Thyroid gland (tissue), 4 donors: ENCODE measurements at regions not wholly inside any gene's neighbourhood (a gene's known extent, or its start where the extent isn't known, plus 50 kb on each side); places are given as distances from the start of the nearest gene placed in this dataset.

Experiments used
- DNase-seq, 2 donors: peaks; one replicate each; pipeline ENCODE4 v3.0.0-alpha.2; 2019
- H3K27ac ChIP-seq, 3 donors: fragments of 200-600 bp; sonication (generic); 1 replicate in 2 of 3; 2 replicates in 1 of 3; pipeline ENCODE4 v1.5.1; 2016 to 2019; ENCODE audit warnings: mild to moderate bottlenecking in 1 of 3, moderate library complexity in 1 of 3
- H3K27me3 ChIP-seq: fragments of 200-600 bp; sonication (generic); one replicate; pipeline ENCODE4 v1.5.1; 2019
- H3K36me3 ChIP-seq, 2 donors: fragments of 200-600 bp; sonication (generic); one replicate each; pipeline ENCODE4 v1.5.1; 2016 to 2019
- H3K4me1 ChIP-seq, 2 donors: fragments of 200-600 bp; sonication (generic); one replicate each; pipeline ENCODE4 v1.5.1; 2017 to 2019
- H3K4me3 ChIP-seq, 3 donors: fragments of 200-600 bp; sonication (generic); replicated peaks in 1 of 3; 1 replicate in 2 of 3; 2 replicates in 1 of 3; pipeline ENCODE4 v1.5.1; 2016; ENCODE audit warnings: mild to moderate bottlenecking in 1 of 3
- H3K9me3 ChIP-seq: fragments of 200-600 bp; sonication (generic); one replicate; pipeline ENCODE4 v1.5.1; 2017
- CTCF ChIP-seq, 6 experiments: fragments of 200-600 bp in 3 of 6; fragments of 450-650 bp in 3 of 6; sonication (generic) in 3 of 6; IDR thresholded peaks; one replicate each; pipeline ENCODE4 v1.5.1; 2016 to 2019; ENCODE audit warnings: antibody characterized with exemption in 6 of 6, mild to moderate bottlenecking in 2 of 6, inconsistent platforms in 1 of 6, moderate library complexity in 1 of 6
- POLR2A ChIP-seq, 2 donors: fragments of 450-650 bp; IDR thresholded peaks; one replicate each; pipeline ENCODE4 v1.6.1; 2017; ENCODE audit warnings: antibody characterized with exemption in 2 of 2, mild to moderate bottlenecking in 2 of 2, moderate library complexity in 1 of 2
- WGBS, 2 donors: methylation state at CpG; one replicate each; pipeline ENCODE4 v1.1.5; 2017; 5-methylcytosine and 5-hydroxymethylcytosine counted together
- intact Hi-C: fragments of 100-400 bp; cut with DNase I; formaldehyde crosslinking; loops from one replicate; pipeline ENCODE4 v1.15.1; 2023

DNA sequence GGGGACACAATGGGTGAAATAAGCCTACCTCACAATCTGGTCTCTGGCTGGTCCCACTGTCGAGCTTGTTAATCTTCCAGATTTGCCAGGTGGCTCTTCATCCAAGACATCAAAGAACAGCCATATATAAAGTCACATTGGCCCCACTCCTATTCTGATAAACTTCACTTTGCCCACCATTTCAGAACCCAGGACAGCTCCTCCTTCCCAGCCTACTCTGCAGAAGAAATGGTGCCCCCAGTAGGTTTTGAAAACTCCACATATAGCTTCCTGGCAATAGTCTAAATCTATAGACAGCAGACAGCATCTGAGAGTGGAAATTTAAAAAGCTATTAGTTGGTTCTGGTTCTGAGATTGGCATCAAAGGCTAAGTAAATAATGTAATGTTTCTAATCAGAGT is 143.1 kb upstream of the PCSK2 start:
- H3K4me3 ChIP-seq = no peak overlapping the region
- intact Hi-C loops = no loop called here
- 33 to 64% methylated on average over 1 of the region's 1 CpG for WGBS, 2 donors
- TF ChIP-seq CTCF (IDR thresholded peaks at IDR 0.05) = no peak
- TF ChIP-seq POLR2A (IDR thresholded peaks at IDR 0.05) = no peak
- no peak overlapping the region for H3K27ac ChIP-seq
- no peaks in the 10 kb centered on the region for H3K27me3 ChIP-seq
- no peaks in the 10 kb centered on the region for H3K4me1 ChIP-seq
- DNase-seq = no peak
- no peaks in the 10 kb centered on the region for H3K36me3 ChIP-seq
- no peaks in the 10 kb centered on the region for H3K9me3 ChIP-seq

DNA sequence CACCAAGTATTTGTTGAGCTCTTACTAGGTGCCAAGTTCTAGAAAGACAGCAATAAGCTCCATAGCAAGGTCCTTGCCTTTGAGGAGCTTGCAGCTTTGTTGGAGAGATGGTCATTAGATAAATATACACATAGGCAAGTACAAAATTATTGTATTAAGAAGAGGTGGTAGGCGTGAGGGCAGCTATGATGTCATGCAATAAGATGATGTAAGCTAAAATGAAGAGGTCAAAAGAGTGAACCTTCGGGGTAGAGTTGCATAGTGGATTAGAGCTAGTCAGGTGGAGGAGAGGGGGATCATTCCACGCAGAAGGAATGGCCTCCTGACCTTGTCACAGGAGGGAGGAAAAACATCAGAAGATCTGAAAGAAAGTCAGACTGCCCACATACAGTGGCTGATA is 141.9 kb upstream of the PCSK2 start:
- intact Hi-C loops = no loop called here
- Histone ChIP-seq H3K9me3 (no peaks in the 10 kb centered on the region), H3K4me3 (no peak overlapping the region), H3K27ac (no peak overlapping the region), H3K27me3 (no peaks in the 10 kb centered on the region), H3K4me1 (no peaks in the 10 kb centered on the region), H3K36me3 (no peaks in the 10 kb centered on the region)
- TF ChIP-seq POLR2A (IDR thresholded peaks at IDR 0.05) (no peak), CTCF (IDR thresholded peaks at IDR 0.05) (no peak)
- DNase-seq = no peak
- WGBS, 2 donors = 78 to 81% methylated on average over 3 of the region's 3 CpGs

- Histone ChIP-seq H3K4me3 (no peak overlapping the region), H3K4me1 (peaks cover 4 to 6% of the 10 kb centered on the region in 2 donors), H3K36me3 (no peaks in the 10 kb centered on the region), H3K27me3 (no peaks in the 10 kb centered on the region), H3K9me3 (no peaks in the 10 kb centered on the region), H3K27ac (no peak overlapping the region)
- DNase-seq = no peak
- 75% methylated on average over 4 of the region's 4 CpGs for WGBS, 2 donors
- TF ChIP-seq POLR2A (IDR thresholded peaks at IDR 0.05) (no peak), CTCF (IDR thresholded peaks at IDR 0.05) (no peak)
- intact Hi-C loops = no loop called here
These were observed 133.1 kb upstream of the PCSK2 start for GRCh38 chr20:17093782-17094181.

- no peak for DNase-seq
- H3K9me3 ChIP-seq = no peaks in the 10 kb centered on the region
- intact Hi-C loops = no loop called here
- no peak for TF ChIP-seq CTCF (IDR thresholded peaks at IDR 0.05)
- TF ChIP-seq POLR2A (IDR thresholded peaks at IDR 0.05) = no peak
- WGBS, 2 donors = 48 to 53% methylated on average over 4 of the region's 4 CpGs
- H3K27ac ChIP-seq = no peak overlapping the region
- H3K27me3 ChIP-seq = no peaks in the 10 kb centered on the region
- no peaks in the 10 kb centered on the region for H3K36me3 ChIP-seq
- H3K4me3 ChIP-seq = no peak overlapping the region
- peaks cover 4 to 8% of the 10 kb centered on the region in 2 donors for H3K4me1 ChIP-seq
These were observed 129.2 kb upstream of the PCSK2 start for GRCh38 chr20:17097603-17098002.

DNA sequence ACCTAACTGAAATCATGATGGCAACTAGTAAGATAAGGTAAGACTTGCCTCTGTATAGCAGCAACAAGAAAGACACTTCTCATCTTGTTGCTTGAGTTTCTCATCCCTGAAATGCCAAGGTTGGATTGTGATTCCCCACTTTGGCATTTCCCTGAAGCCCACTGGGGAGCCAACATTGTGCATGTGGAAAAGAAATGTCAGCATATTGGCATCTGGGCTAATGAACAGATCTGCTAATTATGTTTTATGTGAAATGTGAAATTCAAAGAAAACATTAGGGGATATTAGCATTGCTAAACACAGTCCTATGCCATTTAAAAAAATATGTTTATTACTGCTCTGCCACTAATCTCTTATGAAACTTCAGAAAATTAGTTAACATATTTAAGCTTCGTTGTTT is 126.3 kb upstream of the PCSK2 start:
- intact Hi-C loops = no loop called here
- no peaks in the 10 kb centered on the region for H3K9me3 ChIP-seq
- no peak for TF ChIP-seq CTCF (IDR thresholded peaks at IDR 0.05)
- no peak for TF ChIP-seq POLR2A (IDR thresholded peaks at IDR 0.05)
- 88 to 94% methylated on average over 1 of the region's 1 CpG for WGBS, 2 donors
- no peak overlapping the region for H3K27ac ChIP-seq
- DNase-seq = no peak
- H3K4me1 ChIP-seq = peaks cover 0 to 9% of the 10 kb centered on the region in 2 donors
- no peaks in the 10 kb centered on the region for H3K27me3 ChIP-seq
- no peak overlapping the region for H3K4me3 ChIP-seq
- no peaks in the 10 kb centered on the region for H3K36me3 ChIP-seq
